ENCODE measurements at regions not wholly inside any gene's neighbourhood (a gene's known extent, or its start where the extent isn't known, plus 50 kb on each side); places are given as distances from the start of the nearest gene placed in this dataset.

- Histone ChIP-seq H3K9ac (ENCODE audit: low read length) (no peak overlapping the region), H2AFZ (ENCODE audit: low read depth, low read length) (no peak overlapping the region), H3K4me2 (ENCODE audit: low read length) (no peak overlapping the region), H3F3A (ENCODE audit: insufficient read depth, low read length, poor library complexity, severe bottlenecking) (no peaks in the 10 kb centered on the region), H4K20me1 (ENCODE audit: insufficient read depth) (no peaks in the 10 kb centered on the region), H3K9me2 (ENCODE audit: insufficient read depth, low read length) (no peaks in the 10 kb centered on the region), H3K79me2 (replicated peaks; ENCODE audit: insufficient read depth, low read length) (no peaks in the 10 kb centered on the region), H3K27ac (ENCODE audit: low read length) (no peak overlapping the region), H3K9me3 (ENCODE audit: low read length) (no peaks in the 10 kb centered on the region), H3K27me3 (ENCODE audit: insufficient read depth, low read depth, low read length) (no peaks in the 10 kb centered on the region), H3K4me3 (ENCODE audit: low read length) (no peak overlapping the region), H3K36me3 (ENCODE audit: insufficient read depth, low read length) (no peaks in the 10 kb centered on the region)
- TF ChIP-seq MXI1 (conservative IDR thresholded peaks at IDR 0.05; ENCODE audit: poor library complexity, severe bottlenecking) (no peak), EZH2 (IDR thresholded peaks at IDR 0.05; ENCODE audit: borderline replicate concordance, insufficient read depth, low read length, poor library complexity, severe bottlenecking) (no peak), REST (IDR thresholded peaks at IDR 0.05; ENCODE audit: borderline replicate concordance) (no peak), POLR2AphosphoS5 (IDR thresholded peaks at IDR 0.05) (no peak), CTCF (IDR thresholded peaks at IDR 0.05; ENCODE audit: poor library complexity, severe bottlenecking) (no peak), RAD21 (conservative IDR thresholded peaks at IDR 0.05) (no peak), EP300 (conservative IDR thresholded peaks at IDR 0.05; ENCODE audit: poor library complexity, severe bottlenecking) (no peak), TAF1 (IDR thresholded peaks at IDR 0.05; ENCODE audit: low read depth) (no peak), SMC3 (conservative IDR thresholded peaks at IDR 0.05; ENCODE audit: poor library complexity) (no peak)
Observed at GRCh38 chr6:102895683-102896082, 1502.2 kb downstream of the GRIK2 start.

GRCh38 chr6:102885165-102885564 is 1491.7 kb downstream of the GRIK2 start:
- H3K27ac ChIP-seq (ENCODE audit: low read length): no peak overlapping the region

More at GRCh38 chr6:102885165-102885564, 1491.7 kb downstream of the GRIK2 start:
- Histone ChIP-seq H3K36me3 (ENCODE audit: insufficient read depth, low read length) (no peaks in the 10 kb centered on the region), H3K4me3 (ENCODE audit: low read length) (no peak overlapping the region), H3K9me2 (ENCODE audit: insufficient read depth, low read length) (no peaks in the 10 kb centered on the region), H4K20me1 (ENCODE audit: insufficient read depth) (no peaks in the 10 kb centered on the region), H3K79me2 (replicated peaks; ENCODE audit: insufficient read depth, low read length) (no peaks in the 10 kb centered on the region), H3K9ac (ENCODE audit: low read length) (no peak overlapping the region), H3K9me3 (ENCODE audit: low read length) (no peaks in the 10 kb centered on the region), H3K4me2 (ENCODE audit: low read length) (no peak overlapping the region), H3F3A (ENCODE audit: insufficient read depth, low read length, poor library complexity, severe bottlenecking) (no peaks in the 10 kb centered on the region), H2AFZ (ENCODE audit: low read depth, low read length) (no peak overlapping the region), H3K27me3 (ENCODE audit: insufficient read depth, low read depth, low read length) (no peaks in the 10 kb centered on the region)
- TF ChIP-seq EZH2 (IDR thresholded peaks at IDR 0.05; ENCODE audit: borderline replicate concordance, insufficient read depth, low read length, poor library complexity, severe bottlenecking) (no peak), TAF1 (IDR thresholded peaks at IDR 0.05; ENCODE audit: low read depth) (no peak), POLR2AphosphoS5 (IDR thresholded peaks at IDR 0.05) (no peak), MXI1 (conservative IDR thresholded peaks at IDR 0.05; ENCODE audit: poor library complexity, severe bottlenecking) (no peak), SMC3 (conservative IDR thresholded peaks at IDR 0.05; ENCODE audit: poor library complexity) (no peak), EP300 (conservative IDR thresholded peaks at IDR 0.05; ENCODE audit: poor library complexity, severe bottlenecking) (no peak), RAD21 (conservative IDR thresholded peaks at IDR 0.05) (no peak)
